ENCODE measurements at regions not wholly inside any gene's neighbourhood (a gene's known extent, or its start where the extent isn't known, plus 50 kb on each side); places are given as distances from the start of the nearest gene placed in this dataset.

GRCh38 chr7:56256108-56256507, 139.9 kb upstream of the NUPR2 start:
- TF ChIP-seq, protein P1, sequence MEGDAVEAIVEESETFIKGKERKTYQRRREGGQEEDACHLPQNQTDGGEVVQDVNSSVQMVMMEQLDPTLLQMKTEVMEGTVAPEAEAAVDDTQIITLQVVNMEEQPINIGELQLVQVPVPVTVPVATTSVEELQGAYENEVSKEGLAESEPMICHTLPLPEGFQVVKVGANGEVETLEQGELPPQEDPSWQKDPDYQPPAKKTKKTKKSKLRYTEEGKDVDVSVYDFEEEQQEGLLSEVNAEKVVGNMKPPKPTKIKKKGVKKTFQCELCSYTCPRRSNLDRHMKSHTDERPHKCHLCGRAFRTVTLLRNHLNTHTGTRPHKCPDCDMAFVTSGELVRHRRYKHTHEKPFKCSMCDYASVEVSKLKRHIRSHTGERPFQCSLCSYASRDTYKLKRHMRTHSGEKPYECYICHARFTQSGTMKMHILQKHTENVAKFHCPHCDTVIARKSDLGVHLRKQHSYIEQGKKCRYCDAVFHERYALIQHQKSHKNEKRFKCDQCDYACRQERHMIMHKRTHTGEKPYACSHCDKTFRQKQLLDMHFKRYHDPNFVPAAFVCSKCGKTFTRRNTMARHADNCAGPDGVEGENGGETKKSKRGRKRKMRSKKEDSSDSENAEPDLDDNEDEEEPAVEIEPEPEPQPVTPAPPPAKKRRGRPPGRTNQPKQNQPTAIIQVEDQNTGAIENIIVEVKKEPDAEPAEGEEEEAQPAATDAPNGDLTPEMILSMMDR (IDR thresholded peaks at IDR 0.05): no peak
- no peak for TF ChIP-seq POLR2A (IDR thresholded peaks at IDR 0.05)

Measured in esophagus squamous epithelium (tissue), 4 donors.